AG04450 (cell line): ENCODE measurements at regions not wholly inside any gene's neighbourhood (a gene's known extent, or its start where the extent isn't known, plus 50 kb on each side); places are given as distances from the start of the nearest gene placed in this dataset.

Experiments
- CTCF ChIA-PET: fragments of 300-600, 350-600 bp; formaldehyde crosslinking; extraction: SDS; loops from one replicate; lab custom pipeline; 2022; ENCODE audit warnings: antibody characterized with exemption, inconsistent platforms; lab: Charles Lee
- POLR2A ChIA-PET: fragments of 350-600 bp; formaldehyde crosslinking; extraction: SDS; loops from one replicate; lab custom pipeline; 2021; ENCODE audit warnings: antibody characterized with exemption, inconsistent platforms; lab: Yijun Ruan, JAX
- DNase-seq: peaks from one replicate; pipeline ENCODE4 v3.0.0-alpha.2; 2011; ENCODE audit warnings: low read depth, low spot score
- H3K27ac ChIP-seq: one replicate; pipeline ENCODE4 v1.5.1; 2012; ENCODE audit warnings: low read depth, low read length, control low read depth
- H3K27me3 ChIP-seq: one replicate; pipeline ENCODE4 v1.6.0; 2012; ENCODE audit warnings: low read length; ENCODE audit not compliant: control insufficient read depth, insufficient read depth
- H3K4me3 ChIP-seq: 2 replicates; pipeline ENCODE4 v1.5.1; 2011; ENCODE audit warnings: mild to moderate bottlenecking, low read depth, low read length, control low read depth
- H3K9me3 ChIP-seq: 2 replicates; pipeline ENCODE4 v1.5.1; 2012; ENCODE audit warnings: low read length; ENCODE audit not compliant: control insufficient read depth, insufficient read depth
- CTCF ChIP-seq: IDR thresholded peaks from 2 replicates; pipeline ENCODE4 v1.5.1; 2011; ENCODE audit warnings: low read depth, low read length, control low read depth, inconsistent platforms

GRCh38 chr5:4420681-4421080, 719.4 kb upstream of the ADAMTS16 start:
- no peak for DNase-seq
- Histone ChIP-seq H3K27me3 (no peaks in the 10 kb centered on the region), H3K9me3 (peaks cover 23% of the 10 kb centered on the region), H3K4me3 (no peak overlapping the region), H3K27ac (no peak overlapping the region)
- CTCF ChIA-PET, result no interaction called here
- POLR2A ChIA-PET, result no interaction called here
- no peak for TF ChIP-seq CTCF

- TF ChIP-seq CTCF, result no peak
- Histone ChIP-seq H3K4me3 (no peak overlapping the region), H3K27me3 (no peaks in the 10 kb centered on the region), H3K27ac (no peak overlapping the region), H3K9me3 (peaks cover 19% of the 10 kb centered on the region)
- ChIA-PET POLR2A (no interaction called here), CTCF (no interaction called here)
- no peak for DNase-seq
Measured at GRCh38 chr5:4422247-4422646, 717.9 kb upstream of the ADAMTS16 start.

DNA sequence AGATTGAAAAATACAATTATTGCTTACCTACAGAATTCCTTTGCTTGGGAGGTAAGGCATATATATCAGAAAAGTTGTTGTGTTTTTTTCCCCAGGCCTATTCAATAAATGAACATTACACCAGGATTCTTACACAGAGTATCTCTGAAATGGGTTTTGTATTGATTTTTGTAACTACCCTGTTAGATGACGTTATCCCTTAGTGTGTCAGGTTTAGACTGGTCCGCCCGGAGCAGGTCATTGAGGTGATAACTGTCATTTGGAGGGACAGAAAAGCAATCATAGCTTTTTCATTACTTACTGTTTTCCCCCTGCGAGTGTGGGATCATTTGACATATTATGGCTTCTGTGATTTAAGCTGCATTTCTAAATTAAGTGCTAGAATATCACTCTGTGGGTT, 715.2 kb upstream of the ADAMTS16 start:
- no peak for DNase-seq
- no peak for TF ChIP-seq CTCF
- Histone ChIP-seq H3K4me3 (no peak overlapping the region), H3K27ac (no peak overlapping the region), H3K9me3 (peaks cover 14% of the 10 kb centered on the region), H3K27me3 (no peaks in the 10 kb centered on the region)
- CTCF ChIA-PET, result no interaction called here
- POLR2A ChIA-PET, result no interaction called here

- Histone ChIP-seq H3K27me3 (no peaks in the 10 kb centered on the region), H3K4me3 (no peak overlapping the region), H3K27ac (no peak overlapping the region), H3K9me3 (peaks cover 25% of the 10 kb centered on the region)
- ChIA-PET POLR2A (no interaction called here), CTCF (no interaction called here)
- no peak for TF ChIP-seq CTCF
- no peak for DNase-seq
Measured at GRCh38 chr5:4440536-4440935, 699.6 kb upstream of the ADAMTS16 start.

DNA sequence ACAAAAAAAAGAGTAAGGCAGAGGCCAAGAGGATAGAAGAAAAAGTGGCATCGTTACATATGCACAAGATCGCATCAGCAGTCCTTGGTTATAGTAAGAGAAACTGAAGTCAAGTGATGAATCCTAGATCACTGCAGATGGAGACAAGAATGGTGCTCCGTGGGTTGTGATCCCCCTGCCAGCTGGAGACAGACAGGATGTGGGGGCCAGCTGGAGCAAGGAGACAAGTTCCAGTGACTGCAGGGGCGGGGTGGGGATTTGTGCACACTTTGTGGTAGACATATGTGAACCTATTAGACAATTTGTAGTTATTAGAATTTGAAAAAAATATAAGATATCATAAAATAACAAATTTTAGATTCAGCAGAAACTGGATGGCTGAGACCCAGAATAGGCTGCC, 697.9 kb upstream of the ADAMTS16 start:
- Histone ChIP-seq H3K4me3 (no peak overlapping the region), H3K27me3 (no peaks in the 10 kb centered on the region), H3K9me3 (peaks cover 24% of the 10 kb centered on the region), H3K27ac (no peak overlapping the region)
- ChIA-PET POLR2A (no interaction called here), CTCF (no interaction called here)
- no peak for TF ChIP-seq CTCF
- no peak for DNase-seq
